ENCODE measurements at regions not wholly inside any gene's neighbourhood (a gene's known extent, or its start where the extent isn't known, plus 50 kb on each side); places are given as distances from the start of the nearest gene placed in this dataset.

- no peaks in the 10 kb centered on the region for H3K27me3 ChIP-seq (replicated peaks in 1 of 4; ENCODE audit: control extremely low read depth in 1 of 4, control insufficient read depth in 3 of 4, insufficient read depth in 4 of 4, low read length in 3 of 4)
- no peaks in the 10 kb centered on the region for H3K9me3 Mint-ChIP-seq (ENCODE audit: insufficient read depth)
- ATAC-seq (ENCODE audit: low read depth) = no peak
- H4K20me1 ChIP-seq (ENCODE audit: control insufficient read depth, insufficient read depth, low read length, poor library complexity, severe bottlenecking) = no peaks in the 10 kb centered on the region
- peaks cover 0 to 13% (median 0%) of the 10 kb centered on the region in 3 donors for H3K9me3 ChIP-seq (ENCODE audit: control extremely low read depth in 1 of 3, control insufficient read depth in 2 of 3, insufficient read depth in 1 of 3, low read length in 2 of 3)
- WGBS (ENCODE audit: insufficient coverage) = 83% methylated on average over 2 of the region's 4 CpGs
- no peak overlapping the region for H3K27ac Mint-ChIP-seq
- TF ChIP-seq CTCF (IDR thresholded peaks at IDR 0.05) (no peak), EZH2 (IDR thresholded peaks at IDR 0.05; ENCODE audit: borderline replicate concordance, insufficient read depth, low read depth, low read length, poor library complexity, severe bottlenecking) (no peak)
- no peaks in the 10 kb centered on the region for H3K79me2 ChIP-seq (ENCODE audit: control insufficient read depth, insufficient read depth, low read length)
- H3K27ac ChIP-seq (ENCODE audit: low read length in 2 of 2) = no peak overlapping the region
- H3K27me3 Mint-ChIP-seq = peaks cover 5% of the 10 kb centered on the region
- intact Hi-C loops (cut with micrococcal nuclease) = no loop called here
- ChIA-PET CTCF (no interaction called here), POLR2A (no interaction called here)
- no peak for DNase-seq
- no peaks in the 10 kb centered on the region for H3K4me1 ChIP-seq (ENCODE audit: control insufficient read depth in 2 of 2, insufficient read depth in 2 of 2, low read length in 2 of 2)
- H2AFZ ChIP-seq (ENCODE audit: insufficient read depth, low read depth, low read length, poor library complexity, severe bottlenecking) = no peak overlapping the region
- no peak overlapping the region for H3K4me3 ChIP-seq (ENCODE audit: control extremely low read depth in 1 of 5, extremely low read depth in 1 of 5, insufficient read depth in 1 of 5, low read depth in 2 of 5, low read length in 4 of 5)
- H3K4me1 Mint-ChIP-seq = no peaks in the 10 kb centered on the region
- no peak overlapping the region for H3K9ac ChIP-seq (ENCODE audit: low read length)
- no peaks in the 10 kb centered on the region for H3K36me3 ChIP-seq (replicated peaks in 1 of 2; ENCODE audit: control extremely low read depth in 1 of 2, control insufficient read depth in 1 of 2, extremely low read depth in 1 of 2, insufficient read depth in 2 of 2, low read length in 1 of 2)
- no peak overlapping the region for H3K4me2 ChIP-seq (replicated peaks; ENCODE audit: low read depth, low read length, poor library complexity, severe bottlenecking)
- H3K4me3 Mint-ChIP-seq = no peak overlapping the region
These were observed 202.1 kb upstream of the B3GAT1 start for GRCh38 chr11:134614141-134614540.

DNA sequence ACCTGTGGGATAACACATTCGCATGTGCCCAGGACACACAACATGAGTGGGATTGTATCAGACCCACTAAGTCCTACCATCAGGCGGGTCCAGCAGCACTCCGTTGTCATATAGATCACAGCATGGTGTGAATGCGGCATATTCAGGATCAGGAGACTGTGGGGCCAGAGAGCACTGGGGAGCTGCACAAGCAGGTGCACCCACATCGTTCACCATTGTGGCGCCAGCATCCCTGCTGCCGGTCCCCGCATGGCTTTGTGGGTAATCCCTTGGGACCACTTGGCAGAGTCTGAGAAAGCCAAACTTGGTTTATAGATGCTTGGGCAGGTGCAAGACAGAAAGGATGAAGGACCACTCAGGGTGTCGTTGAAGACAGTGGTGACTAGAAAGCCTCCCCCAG is 201.6 kb upstream of the B3GAT1 start:
- Histone ChIP-seq H2AFZ (ENCODE audit: insufficient read depth, low read depth, low read length, poor library complexity, severe bottlenecking) (no peak overlapping the region), H3K79me2 (ENCODE audit: control insufficient read depth, insufficient read depth, low read length) (no peaks in the 10 kb centered on the region), H3K4me3 (ENCODE audit: control extremely low read depth in 1 of 5, extremely low read depth in 1 of 5, insufficient read depth in 1 of 5, low read depth in 2 of 5, low read length in 4 of 5) (no peak overlapping the region), H3K27me3 (replicated peaks in 1 of 4; ENCODE audit: control extremely low read depth in 1 of 4, control insufficient read depth in 3 of 4, insufficient read depth in 4 of 4, low read length in 3 of 4) (no peaks in the 10 kb centered on the region), H3K27ac (ENCODE audit: low read length in 2 of 2) (no peak overlapping the region), H3K9ac (ENCODE audit: low read length) (no peak overlapping the region), H3K9me3 (ENCODE audit: control extremely low read depth in 1 of 3, control insufficient read depth in 2 of 3, insufficient read depth in 1 of 3, low read length in 2 of 3) (peaks cover 0 to 13% (median 0%) of the 10 kb centered on the region in 3 donors), H4K20me1 (ENCODE audit: control insufficient read depth, insufficient read depth, low read length, poor library complexity, severe bottlenecking) (no peaks in the 10 kb centered on the region), H3K36me3 (replicated peaks in 1 of 2; ENCODE audit: control extremely low read depth in 1 of 2, control insufficient read depth in 1 of 2, extremely low read depth in 1 of 2, insufficient read depth in 2 of 2, low read length in 1 of 2) (no peaks in the 10 kb centered on the region), H3K4me1 (ENCODE audit: control insufficient read depth in 2 of 2, insufficient read depth in 2 of 2, low read length in 2 of 2) (no peaks in the 10 kb centered on the region), H3K4me2 (replicated peaks; ENCODE audit: low read depth, low read length, poor library complexity, severe bottlenecking) (no peak overlapping the region)
- DNase-seq (no peak), ATAC-seq (ENCODE audit: low read depth) (no peak)
- WGBS (ENCODE audit: insufficient coverage) = 90% methylated on average over 9 of the region's 9 CpGs
- TF ChIP-seq CTCF (IDR thresholded peaks at IDR 0.05) (no peak), EZH2 (IDR thresholded peaks at IDR 0.05; ENCODE audit: borderline replicate concordance, insufficient read depth, low read depth, low read length, poor library complexity, severe bottlenecking) (no peak)
- intact Hi-C loops (cut with micrococcal nuclease) = no loop called here
- ChIA-PET CTCF (no interaction called here), POLR2A (no interaction called here)
- Mint-ChIP-seq H3K4me1 (no peaks in the 10 kb centered on the region), H3K27ac (no peak overlapping the region), H3K4me3 (no peak overlapping the region), H3K9me3 (ENCODE audit: insufficient read depth) (no peaks in the 10 kb centered on the region), H3K27me3 (peaks cover 5% of the 10 kb centered on the region)
